ENCODE measurements at regions not wholly inside any gene's neighbourhood (a gene's known extent, or its start where the extent isn't known, plus 50 kb on each side); places are given as distances from the start of the nearest gene placed in this dataset.

GRCh38 chr2:12534646-12535263 is 182.0 kb upstream of the TRIB2 start:
- H3K9me3 ChIP-seq, result no peaks in the 10 kb centered on the region
- H3K4me3 ChIP-seq, result no peak overlapping the region
- intact Hi-C loops (cut with DNase I, micrococcal nuclease), result no loop called here
- ATAC-seq (no peak), DNase-seq (no peak)
- H3K36me3 ChIP-seq (ENCODE audit: low read depth), result no peaks in the 10 kb centered on the region
- no peak for TF ChIP-seq CTCF (IDR thresholded peaks at IDR 0.05)
- no peaks in the 10 kb centered on the region for H3K4me1 ChIP-seq (ENCODE audit: low read depth)

- intact Hi-C loops (cut with DNase I, micrococcal nuclease), result no loop called here
- H3K36me3 ChIP-seq (ENCODE audit: low read depth), result no peaks in the 10 kb centered on the region
- DNase-seq, result no peak
- no peak overlapping the region for H3K4me3 ChIP-seq
- H3K4me1 ChIP-seq (ENCODE audit: low read depth), result no peaks in the 10 kb centered on the region
- no peak for ATAC-seq
- no peak for TF ChIP-seq CTCF (IDR thresholded peaks at IDR 0.05)
- H3K9me3 ChIP-seq, result no peaks in the 10 kb centered on the region
These were observed 179.8 kb upstream of the TRIB2 start for GRCh38 chr2:12536976-12537375.

- H3K4me3 ChIP-seq, result no peak overlapping the region
- H3K4me1 ChIP-seq (ENCODE audit: low read depth), result no peaks in the 10 kb centered on the region
- DNase-seq (no peak), ATAC-seq (no peak)
- TF ChIP-seq CTCF (IDR thresholded peaks at IDR 0.05), result no peak
- no peaks in the 10 kb centered on the region for H3K36me3 ChIP-seq (ENCODE audit: low read depth)
- intact Hi-C loops (cut with DNase I, micrococcal nuclease), result no loop called here
- H3K9me3 ChIP-seq, result no peaks in the 10 kb centered on the region
These were observed 178.5 kb upstream of the TRIB2 start for GRCh38 chr2:12538138-12538694.

DNA sequence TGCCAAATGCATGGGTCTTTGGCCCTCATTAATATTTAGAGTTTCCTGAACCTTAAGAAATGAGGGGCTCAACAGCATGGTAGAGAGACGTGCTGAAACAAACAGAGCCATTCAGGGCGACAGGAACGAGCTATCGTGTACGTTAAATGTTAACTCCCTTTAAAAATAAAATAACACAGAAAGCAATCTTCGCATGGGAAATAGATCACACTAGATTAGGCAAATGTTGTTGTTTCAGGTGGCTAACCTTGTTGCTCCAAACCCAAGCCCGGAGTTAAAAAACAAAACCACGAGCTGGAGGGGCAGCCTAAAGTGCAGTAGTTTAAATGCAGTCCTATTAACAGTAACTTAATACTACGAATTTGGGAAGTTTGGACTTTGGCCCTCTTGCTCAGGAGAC is 177.4 kb upstream of the TRIB2 start:
- DNase-seq, result no peak
- H3K9me3 ChIP-seq, result no peaks in the 10 kb centered on the region
- H3K4me1 ChIP-seq (ENCODE audit: low read depth), result no peaks in the 10 kb centered on the region
- H3K36me3 ChIP-seq (ENCODE audit: low read depth), result no peaks in the 10 kb centered on the region
- no peak for TF ChIP-seq CTCF (IDR thresholded peaks at IDR 0.05)
- no peak for ATAC-seq
- H3K4me3 ChIP-seq, result no peak overlapping the region
- intact Hi-C loops (cut with DNase I, micrococcal nuclease), result no loop called here

GRCh38 chr2:12539776-12540562 is 176.8 kb upstream of the TRIB2 start:
- intact Hi-C loops (cut with DNase I, micrococcal nuclease), result no loop called here
- DNase-seq, result no peak
- H3K4me1 ChIP-seq (ENCODE audit: low read depth), result no peaks in the 10 kb centered on the region

More at GRCh38 chr2:12539776-12540562, 176.8 kb upstream of the TRIB2 start:
- Histone ChIP-seq H3K9me3 (no peaks in the 10 kb centered on the region), H3K4me3 (no peak overlapping the region), H3K36me3 (ENCODE audit: low read depth) (no peaks in the 10 kb centered on the region)
- no peak for TF ChIP-seq CTCF (IDR thresholded peaks at IDR 0.05)
- no peak for ATAC-seq

Data from mucosa of descending colon (tissue), 3 donors.